SK-N-SH (cell line): ENCODE measurements at regions not wholly inside any gene's neighbourhood (a gene's known extent, or its start where the extent isn't known, plus 50 kb on each side); places are given as distances from the start of the nearest gene placed in this dataset.

Experiments used
- CTCF ChIA-PET: fragments of 300-600, 350-600 bp; formaldehyde crosslinking; extraction: SDS; loops from one replicate; lab custom pipeline; 2021; lab: Yijun Ruan, JAX
- POLR2A ChIA-PET: fragments of 350-600 bp; sonication (Branson Sonifier 250); formaldehyde crosslinking; extraction: SDS; loops from one replicate; lab custom pipeline; 2020; ENCODE audit warnings: antibody characterized with exemption, inconsistent platforms; lab: Yijun Ruan, JAX
- DNase-seq: peaks from one replicate; pipeline ENCODE4 v3.0.0; 2012
- H2AFZ ChIP-seq: fragments of 200-600 bp; sonication (generic); 2 replicates; pipeline ENCODE4 v1.8.1; 2016; ENCODE audit warnings: antibody characterized with exemption, mild to moderate bottlenecking, low read depth
- H3F3A ChIP-seq: fragments of 200-600 bp; sonication (generic); replicated peaks from 2 replicates; pipeline ENCODE3; 2016; ENCODE audit warnings: antibody characterized with exemption, mild to moderate bottlenecking; ENCODE audit not compliant: insufficient read depth
- H3K27ac ChIP-seq, 2 experiments: fragments of 200-500 bp in 1 of 2; fragments of 200-600 bp in 1 of 2; sonication (Bioruptor generic) in 1 of 2; sonication (generic), shearing (Covaris generic) in 1 of 2; 2 replicates each; pipeline versions ENCODE4 v1.5.1 to v1.6.1; 2014 to 2016; ENCODE audit warnings: low read depth in 2 of 2, inconsistent platforms in 1 of 2, low read length in 1 of 2, mild to moderate bottlenecking in 1 of 2, mixed read lengths in 1 of 2
- H3K27me3 ChIP-seq: fragments of 200-600 bp; sonication (generic), shearing (Covaris generic); 2 replicates; pipeline ENCODE4 v1.6.1; 2016; ENCODE audit warnings: mixed run types; ENCODE audit not compliant: insufficient read depth
- H3K36me3 ChIP-seq, 2 experiments: fragments of 200-500 bp in 1 of 2; fragments of 200-600 bp in 1 of 2; sonication (Bioruptor generic) in 1 of 2; sonication (generic) in 1 of 2; replicated peaks in 1 of 2; 2 replicates each; pipeline versions ENCODE3 to v1.5.1; 2014 to 2016; ENCODE audit warnings: low read length in 1 of 2, mild to moderate bottlenecking in 1 of 2; ENCODE audit not compliant: insufficient read depth in 2 of 2, control insufficient read depth in 1 of 2
- H3K4me1 ChIP-seq, 2 experiments: fragments of 200-500 bp in 1 of 2; fragments of 200-600 bp in 1 of 2; sonication (Bioruptor generic) in 1 of 2; sonication (generic), shearing (Covaris generic) in 1 of 2; 2 replicates each; pipeline versions ENCODE4 v1.5.1 to v1.6.1; 2014 to 2016; ENCODE audit warnings: low read depth in 1 of 2, low read length in 1 of 2, mixed run types in 1 of 2; ENCODE audit not compliant: insufficient read depth in 2 of 2, control insufficient read depth in 1 of 2
- H3K4me2 ChIP-seq: fragments of 200-600 bp; sonication (generic), shearing (Covaris generic); 2 replicates; pipeline ENCODE4 v1.6.1; 2017; ENCODE audit warnings: mixed run types
- H3K4me3 ChIP-seq, 2 experiments: fragments of 200-500 bp in 1 of 2; fragments of 200-600 bp in 1 of 2; sonication (Bioruptor generic) in 1 of 2; sonication (generic), shearing (Covaris generic) in 1 of 2; 2 replicates each; pipeline versions ENCODE4 v1.5.1 to v1.8.1; 2014 to 2016; ENCODE audit warnings: low read depth in 2 of 2, inconsistent platforms in 1 of 2, low read length in 1 of 2, mild to moderate bottlenecking in 1 of 2, mixed read lengths in 1 of 2, moderate library complexity in 1 of 2
- H3K79me2 ChIP-seq: fragments of 200-600 bp; sonication (generic); 2 replicates; pipeline ENCODE4 v1.8.1; 2017; ENCODE audit warnings: mild to moderate bottlenecking; ENCODE audit not compliant: insufficient read depth
- H3K9ac ChIP-seq: fragments of 200-600 bp; sonication (generic); 2 replicates; pipeline ENCODE4 v1.6.1; 2017; ENCODE audit warnings: mixed run types
- H3K9me2 ChIP-seq: fragments of 200-600 bp; sonication (generic); 2 replicates; pipeline ENCODE4 v1.6.1; 2017; ENCODE audit warnings: mixed run types
- H3K9me3 ChIP-seq: fragments of 200-600 bp; sonication (generic); 2 replicates; pipeline ENCODE4 v1.6.1; 2017; ENCODE audit warnings: mixed run types, mild to moderate bottlenecking, moderate library complexity
- H4K20me1 ChIP-seq: fragments of 200-600 bp; sonication (generic); 2 replicates; pipeline ENCODE4 v1.6.1; 2017; ENCODE audit warnings: mild to moderate bottlenecking, mixed run types; ENCODE audit not compliant: insufficient read depth
- ELF1 ChIP-seq: IDR thresholded peaks from 2 replicates; pipeline ENCODE4 v1.4.0; 2012
- EP300 ChIP-seq, 2 experiments: IDR thresholded peaks; 2 replicates each; pipeline versions ENCODE4 v1.4.0 to v1.6.1; 2012; ENCODE audit warnings: borderline replicate concordance in 1 of 2, low read depth in 1 of 2, low read length in 1 of 2
- GATA2 ChIP-seq: sonication (generic); formaldehyde crosslinking; IDR thresholded peaks from 2 replicates; pipeline ENCODE4 v1.5.0; 2020; ENCODE audit warnings: mild to moderate bottlenecking, missing genetic modification reagents
- JUND ChIP-seq: IDR thresholded peaks from 2 replicates; pipeline ENCODE4 v1.4.0; 2012
- NFIC ChIP-seq: IDR thresholded peaks from 2 replicates; pipeline ENCODE4 v1.4.0; 2012; ENCODE audit warnings: borderline replicate concordance
- NRF1 ChIP-seq: IDR thresholded peaks from 2 replicates; pipeline ENCODE4 v1.6.1; 2012; ENCODE audit warnings: low read depth, mild to moderate bottlenecking, low read length
- RFX5 ChIP-seq: IDR thresholded peaks from 2 replicates; pipeline ENCODE4 v1.6.1; 2012; ENCODE audit warnings: mild to moderate bottlenecking, improper control_type of control experiment, low read length
- SIN3A ChIP-seq: IDR thresholded peaks from 2 replicates; pipeline ENCODE4 v1.6.1; 2012; ENCODE audit warnings: low read depth, mild to moderate bottlenecking, low read length, moderate library complexity, borderline replicate concordance
- TAF1 ChIP-seq: IDR thresholded peaks from 2 replicates; pipeline ENCODE4 v1.6.1; 2012; ENCODE audit warnings: low read depth, mild to moderate bottlenecking, low read length, moderate library complexity, borderline replicate concordance
- TEAD4 ChIP-seq: IDR thresholded peaks from 2 replicates; pipeline ENCODE4 v1.4.0; 2012; ENCODE audit warnings: mild to moderate bottlenecking, borderline replicate concordance; ENCODE audit not compliant: insufficient read depth
- WGBS: methylation state at CpG from one replicate; pipeline ENCODE4 v1.1.6; 2017; ENCODE audit warnings: low lambda C conversion rate; 5-methylcytosine and 5-hydroxymethylcytosine counted together
- TF ChIP-seq, protein P1 (sequence below): fragments of 150-350 bp; IDR thresholded peaks from 2 replicates; pipeline ENCODE4 v1.6.1; 2016; ENCODE audit warnings: mild to moderate bottlenecking, low read depth, low read length
- TF ChIP-seq, protein P2 (sequence below): IDR thresholded peaks from 2 replicates; pipeline ENCODE4 v1.4.0; 2012; ENCODE audit warnings: low read depth, borderline replicate concordance
- TF ChIP-seq, protein P3 (sequence below): IDR thresholded peaks from 2 replicates; pipeline ENCODE4 v1.6.1; 2012; ENCODE audit warnings: mild to moderate bottlenecking, low read depth, low read length, moderate library complexity

DNA sequence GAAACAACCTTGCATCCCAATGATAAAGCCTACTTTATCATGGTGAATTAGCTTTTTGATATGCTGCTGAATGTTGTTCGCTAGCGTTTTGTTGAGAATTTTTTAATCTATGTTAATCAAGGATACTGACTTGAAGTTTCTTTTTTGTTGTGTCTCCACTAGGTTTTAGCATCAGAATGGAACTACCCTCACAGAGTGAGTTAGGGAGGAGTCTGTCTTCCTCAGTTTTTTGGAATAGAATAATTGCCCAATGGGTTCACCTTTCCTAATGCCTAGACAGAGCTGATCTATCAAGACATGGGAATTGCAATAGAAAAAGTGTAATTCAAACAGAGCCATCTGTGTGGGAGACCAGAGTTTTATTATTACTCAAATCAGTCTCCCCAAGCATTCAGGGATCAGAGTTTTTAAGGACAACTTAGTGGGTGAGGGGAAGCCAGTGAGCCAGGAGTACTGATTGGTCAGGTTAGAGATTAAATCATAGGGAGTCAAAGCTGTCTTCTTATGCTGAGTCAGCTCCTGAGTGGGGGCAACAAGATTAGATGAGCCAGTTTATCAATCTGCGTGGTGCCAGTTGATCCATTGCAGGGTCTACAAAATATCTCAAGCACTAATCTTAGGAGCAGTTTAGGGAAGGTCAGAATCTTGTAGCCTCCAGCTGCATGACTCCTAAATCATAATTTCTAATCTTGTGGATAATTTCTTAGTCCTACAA, 237.4 kb upstream of the PPP2R3A start:
- H3K9me2 ChIP-seq = no peaks in the 10 kb centered on the region
- no peaks in the 10 kb centered on the region for H4K20me1 ChIP-seq
- no peaks in the 10 kb centered on the region for H3K4me1 ChIP-seq
- CTCF ChIA-PET = interaction anchor here (1.2 kb wide), 1 partner anchor 314 kb away, joined by 3 read pairs; no protein-coding TSS in a partner anchor
- H3K36me3 ChIP-seq = no peaks in the 10 kb centered on the region
- H3K4me2 ChIP-seq = no peak overlapping the region
- POLR2A ChIA-PET = no interaction called here
- no peaks in the 10 kb centered on the region for H3K9me3 ChIP-seq
- H3F3A ChIP-seq = no peaks in the 10 kb centered on the region
- H3K27me3 ChIP-seq = no peaks in the 10 kb centered on the region
- H2AFZ ChIP-seq = no peak overlapping the region
- no peaks in the 10 kb centered on the region for H3K79me2 ChIP-seq
- TF ChIP-seq TAF1 = no peak
- TF ChIP-seq, protein P1, sequence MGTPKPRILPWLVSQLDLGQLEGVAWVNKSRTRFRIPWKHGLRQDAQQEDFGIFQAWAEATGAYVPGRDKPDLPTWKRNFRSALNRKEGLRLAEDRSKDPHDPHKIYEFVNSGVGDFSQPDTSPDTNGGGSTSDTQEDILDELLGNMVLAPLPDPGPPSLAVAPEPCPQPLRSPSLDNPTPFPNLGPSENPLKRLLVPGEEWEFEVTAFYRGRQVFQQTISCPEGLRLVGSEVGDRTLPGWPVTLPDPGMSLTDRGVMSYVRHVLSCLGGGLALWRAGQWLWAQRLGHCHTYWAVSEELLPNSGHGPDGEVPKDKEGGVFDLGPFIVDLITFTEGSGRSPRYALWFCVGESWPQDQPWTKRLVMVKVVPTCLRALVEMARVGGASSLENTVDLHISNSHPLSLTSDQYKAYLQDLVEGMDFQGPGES = no peak
- no peak for TF ChIP-seq TEAD4
- no peak for TF ChIP-seq JUND
- TF ChIP-seq, protein P2, sequence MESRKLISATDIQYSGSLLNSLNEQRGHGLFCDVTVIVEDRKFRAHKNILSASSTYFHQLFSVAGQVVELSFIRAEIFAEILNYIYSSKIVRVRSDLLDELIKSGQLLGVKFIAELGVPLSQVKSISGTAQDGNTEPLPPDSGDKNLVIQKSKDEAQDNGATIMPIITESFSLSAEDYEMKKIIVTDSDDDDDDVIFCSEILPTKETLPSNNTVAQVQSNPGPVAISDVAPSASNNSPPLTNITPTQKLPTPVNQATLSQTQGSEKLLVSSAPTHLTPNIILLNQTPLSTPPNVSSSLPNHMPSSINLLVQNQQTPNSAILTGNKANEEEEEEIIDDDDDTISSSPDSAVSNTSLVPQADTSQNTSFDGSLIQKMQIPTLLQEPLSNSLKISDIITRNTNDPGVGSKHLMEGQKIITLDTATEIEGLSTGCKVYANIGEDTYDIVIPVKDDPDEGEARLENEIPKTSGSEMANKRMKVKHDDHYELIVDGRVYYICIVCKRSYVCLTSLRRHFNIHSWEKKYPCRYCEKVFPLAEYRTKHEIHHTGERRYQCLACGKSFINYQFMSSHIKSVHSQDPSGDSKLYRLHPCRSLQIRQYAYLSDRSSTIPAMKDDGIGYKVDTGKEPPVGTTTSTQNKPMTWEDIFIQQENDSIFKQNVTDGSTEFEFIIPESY = no peak
- TF ChIP-seq ELF1 = no peak
- TF ChIP-seq EP300 (IDR thresholded peaks at IDR 0.05; ENCODE audit: borderline replicate concordance in 1 of 2, low read depth in 1 of 2, low read length in 1 of 2) = no peak
- no peak for TF ChIP-seq SIN3A
- TF ChIP-seq, protein P3, sequence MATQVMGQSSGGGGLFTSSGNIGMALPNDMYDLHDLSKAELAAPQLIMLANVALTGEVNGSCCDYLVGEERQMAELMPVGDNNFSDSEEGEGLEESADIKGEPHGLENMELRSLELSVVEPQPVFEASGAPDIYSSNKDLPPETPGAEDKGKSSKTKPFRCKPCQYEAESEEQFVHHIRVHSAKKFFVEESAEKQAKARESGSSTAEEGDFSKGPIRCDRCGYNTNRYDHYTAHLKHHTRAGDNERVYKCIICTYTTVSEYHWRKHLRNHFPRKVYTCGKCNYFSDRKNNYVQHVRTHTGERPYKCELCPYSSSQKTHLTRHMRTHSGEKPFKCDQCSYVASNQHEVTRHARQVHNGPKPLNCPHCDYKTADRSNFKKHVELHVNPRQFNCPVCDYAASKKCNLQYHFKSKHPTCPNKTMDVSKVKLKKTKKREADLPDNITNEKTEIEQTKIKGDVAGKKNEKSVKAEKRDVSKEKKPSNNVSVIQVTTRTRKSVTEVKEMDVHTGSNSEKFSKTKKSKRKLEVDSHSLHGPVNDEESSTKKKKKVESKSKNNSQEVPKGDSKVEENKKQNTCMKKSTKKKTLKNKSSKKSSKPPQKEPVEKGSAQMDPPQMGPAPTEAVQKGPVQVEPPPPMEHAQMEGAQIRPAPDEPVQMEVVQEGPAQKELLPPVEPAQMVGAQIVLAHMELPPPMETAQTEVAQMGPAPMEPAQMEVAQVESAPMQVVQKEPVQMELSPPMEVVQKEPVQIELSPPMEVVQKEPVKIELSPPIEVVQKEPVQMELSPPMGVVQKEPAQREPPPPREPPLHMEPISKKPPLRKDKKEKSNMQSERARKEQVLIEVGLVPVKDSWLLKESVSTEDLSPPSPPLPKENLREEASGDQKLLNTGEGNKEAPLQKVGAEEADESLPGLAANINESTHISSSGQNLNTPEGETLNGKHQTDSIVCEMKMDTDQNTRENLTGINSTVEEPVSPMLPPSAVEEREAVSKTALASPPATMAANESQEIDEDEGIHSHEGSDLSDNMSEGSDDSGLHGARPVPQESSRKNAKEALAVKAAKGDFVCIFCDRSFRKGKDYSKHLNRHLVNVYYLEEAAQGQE = no peak
- no peak for TF ChIP-seq NRF1
- no peak for TF ChIP-seq GATA2 (CRISPR knock-in tag)
- TF ChIP-seq NFIC = no peak
- no peak for TF ChIP-seq RFX5
- no peak overlapping the region for H3K4me3 ChIP-seq
- DNase-seq = no peak
- 32% methylated on average over 3 of the region's 3 CpGs for WGBS
- H3K27ac ChIP-seq = no peak overlapping the region
- no peak overlapping the region for H3K9ac ChIP-seq
